Adipocyte (in vitro differentiated cells): ENCODE measurements at regions not wholly inside any gene's neighbourhood (a gene's known extent, or its start where the extent isn't known, plus 50 kb on each side); places are given as distances from the start of the nearest gene placed in this dataset.
"Not testable (repeated sequence)": the region's sequence is repeated elsewhere in the genome, so short reads cannot be mapped to it uniquely, and the experiment has no call there.

Source experiments
- DNase-seq: peaks from one replicate; pipeline ENCODE4 v3.0.0-alpha.2; 2015; ENCODE audit warnings: low read depth
- H3K27me3 ChIP-seq: replicated peaks from 2 replicates; pipeline ENCODE4 v1.7.0; 2013; ENCODE audit warnings: mild to moderate bottlenecking, low read length, moderate library complexity; ENCODE audit not compliant: control insufficient read depth, insufficient read depth
- H3K36me3 ChIP-seq: 2 replicates; pipeline ENCODE4 v1.7.0; 2013; ENCODE audit warnings: low read length, mild to moderate bottlenecking, moderate library complexity; ENCODE audit not compliant: control insufficient read depth, insufficient read depth, severe bottlenecking
- H3K4me1 ChIP-seq: 2 replicates; pipeline ENCODE4 v1.7.0; 2013; ENCODE audit warnings: mild to moderate bottlenecking, low read length, moderate library complexity; ENCODE audit not compliant: control insufficient read depth, insufficient read depth
- H3K4me3 ChIP-seq: 2 replicates; pipeline ENCODE4 v1.7.0; 2013; ENCODE audit warnings: mild to moderate bottlenecking, low read length, moderate library complexity
- H3K9ac ChIP-seq: 2 replicates; pipeline ENCODE4 v1.7.0; 2013; ENCODE audit warnings: mild to moderate bottlenecking, low read length, moderate library complexity
- H3K9me3 ChIP-seq: 2 replicates; pipeline ENCODE4 v1.7.0; 2013; ENCODE audit warnings: mild to moderate bottlenecking, low read length, moderate library complexity; ENCODE audit not compliant: control insufficient read depth

DNA sequence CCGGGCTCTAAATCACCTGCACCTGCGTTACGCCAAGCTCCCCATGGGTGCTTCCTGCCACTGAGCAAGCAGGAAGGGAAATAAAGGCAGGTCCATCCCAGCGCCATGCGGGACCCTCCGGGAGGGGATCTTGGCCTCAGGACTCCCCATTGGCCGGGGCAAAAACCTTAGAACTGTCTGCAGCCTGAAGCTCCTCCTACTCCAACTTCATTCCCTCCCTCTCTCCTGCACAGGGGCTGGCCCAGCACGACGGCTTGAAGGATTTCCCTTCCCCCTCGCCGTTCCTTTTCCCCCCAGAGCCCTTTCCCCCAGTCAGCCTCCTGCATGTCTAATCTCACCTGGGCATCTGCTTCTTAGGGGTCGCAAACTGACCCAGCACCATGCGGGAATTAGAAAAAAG is 137.2 kb upstream of the NCOR2 start:
- peaks cover 8% of the 10 kb centered on the region for H3K9me3 ChIP-seq
- peaks cover 23% of the 10 kb centered on the region for H3K4me1 ChIP-seq
- no peaks in the 10 kb centered on the region for H3K36me3 ChIP-seq
- no peak overlapping the region for H3K9ac ChIP-seq
- no peaks in the 10 kb centered on the region for H3K27me3 ChIP-seq
- no peak for DNase-seq
- H3K4me3 ChIP-seq = no peak overlapping the region

DNA sequence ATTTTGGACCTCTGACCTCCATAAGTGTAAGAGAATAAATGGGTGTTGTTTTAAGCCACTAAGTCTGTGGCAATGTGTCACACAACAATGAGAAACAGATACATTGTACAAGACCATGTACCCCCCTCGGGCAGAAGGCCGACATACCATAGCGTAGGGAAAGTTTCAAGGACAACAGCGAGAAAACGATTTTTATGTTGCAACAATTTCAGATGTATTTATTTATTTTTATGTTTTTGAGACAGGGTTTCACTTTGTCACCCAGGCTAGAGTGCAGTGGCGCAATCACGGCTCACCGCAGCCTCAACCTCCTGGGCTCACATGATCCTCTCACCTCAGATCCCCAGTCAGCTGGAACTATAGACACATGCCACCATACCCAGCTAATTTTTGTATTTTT is 136.4 kb upstream of the NCOR2 start:
- Histone ChIP-seq H3K4me3 (no peak overlapping the region), H3K4me1 (peaks cover 18% of the 10 kb centered on the region), H3K9me3 (peaks cover 8% of the 10 kb centered on the region), H3K27me3 (no peaks in the 10 kb centered on the region), H3K36me3 (no peaks in the 10 kb centered on the region), H3K9ac (no peak overlapping the region)
- DNase-seq = peak; percentile 43

- no peak overlapping the region for H3K4me3 ChIP-seq
- H3K4me1 ChIP-seq = peaks cover 28% of the 10 kb centered on the region
- no peak for DNase-seq
- no peaks in the 10 kb centered on the region for H3K36me3 ChIP-seq
- no peak overlapping the region for H3K9ac ChIP-seq
- H3K27me3 ChIP-seq = no peaks in the 10 kb centered on the region
- peaks cover 6% of the 10 kb centered on the region for H3K9me3 ChIP-seq
Measured at GRCh38 chr12:124702736-124703135, 135.3 kb upstream of the NCOR2 start.

GRCh38 chr12:124700810-124701592 is 133.6 kb upstream of the NCOR2 start:
- no peaks in the 10 kb centered on the region for H3K27me3 ChIP-seq
- H3K36me3 ChIP-seq = no peaks in the 10 kb centered on the region
- peak overlapping the region; percentile 29 for H3K9ac ChIP-seq
- peaks cover 28% of the 10 kb centered on the region for H3K4me1 ChIP-seq
- H3K4me3 ChIP-seq = no peak overlapping the region
- no peaks in the 10 kb centered on the region for H3K9me3 ChIP-seq
- peak; percentile 72 for DNase-seq

- Histone ChIP-seq H3K36me3 (no peaks in the 10 kb centered on the region), H3K27me3 (no peaks in the 10 kb centered on the region), H3K9me3 (no peaks in the 10 kb centered on the region), H3K4me3 (no peak overlapping the region), H3K9ac (no peak overlapping the region), H3K4me1 (peaks cover 28% of the 10 kb centered on the region)
- no peak for DNase-seq
Measured at GRCh38 chr12:124699909-124700308, 132.5 kb upstream of the NCOR2 start.

DNA sequence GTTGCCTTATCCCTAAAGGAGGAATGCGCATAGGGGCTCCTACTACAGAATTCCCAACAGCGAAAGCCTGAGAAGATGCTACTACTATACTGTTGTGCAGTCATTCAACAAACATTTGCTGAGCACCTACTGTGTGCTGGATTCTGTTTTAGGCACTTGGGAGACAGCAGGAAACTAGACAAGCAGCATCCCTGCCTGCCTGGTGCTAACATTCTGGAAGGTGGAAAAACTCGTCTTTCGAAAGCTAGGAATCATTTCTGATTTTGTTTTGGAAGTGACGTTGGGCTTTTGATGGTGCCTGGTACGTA is 131.5 kb upstream of the NCOR2 start:
- H3K4me1 ChIP-seq = peaks cover 28% of the 10 kb centered on the region
- H3K9ac ChIP-seq = no peak overlapping the region
- no peaks in the 10 kb centered on the region for H3K36me3 ChIP-seq
- no peaks in the 10 kb centered on the region for H3K27me3 ChIP-seq
- DNase-seq = no peak
- H3K4me3 ChIP-seq = no peak overlapping the region
- no peaks in the 10 kb centered on the region for H3K9me3 ChIP-seq

DNA sequence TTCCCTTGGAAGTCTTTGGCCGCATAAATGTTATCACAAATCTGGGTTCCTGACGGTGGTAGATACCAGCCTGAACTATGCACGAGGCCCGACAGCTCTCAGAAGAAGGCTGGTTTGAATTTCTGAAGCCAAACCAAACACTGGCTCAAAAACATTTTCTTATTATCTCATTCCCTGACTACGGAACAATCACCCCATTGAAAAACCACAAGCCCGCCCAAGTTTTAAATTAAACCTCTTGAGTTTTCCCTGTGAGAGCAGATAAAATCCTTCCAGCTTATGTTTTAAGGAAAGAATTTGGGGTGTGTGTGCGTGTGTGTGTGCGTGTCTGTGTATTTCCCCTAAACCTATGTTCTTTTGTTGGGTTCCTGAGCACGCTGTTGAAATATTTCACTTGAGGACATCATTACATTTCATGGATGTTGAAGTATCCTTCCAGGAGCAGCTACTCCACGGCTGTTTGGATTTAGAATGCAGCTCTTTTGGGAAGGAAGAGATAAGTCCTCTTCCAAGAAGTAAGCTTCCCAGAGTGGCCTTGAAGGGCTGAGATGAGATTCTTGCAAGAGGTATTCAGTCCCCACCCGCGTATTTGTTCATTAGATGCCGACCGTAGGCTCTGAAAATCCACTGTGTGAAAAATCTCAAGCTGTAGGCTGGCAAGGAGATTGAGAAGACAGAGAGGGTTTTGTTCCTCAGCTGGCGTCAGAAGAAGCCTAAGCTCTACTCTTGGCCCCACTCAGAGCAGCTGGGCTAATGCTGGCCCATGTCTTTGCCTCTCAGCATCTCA is 131.0 kb upstream of the NCOR2 start:
- peaks cover 23% of the 10 kb centered on the region for H3K4me1 ChIP-seq
- H3K9me3 ChIP-seq = no peaks in the 10 kb centered on the region
- peak; percentile 56 for DNase-seq
- no peaks in the 10 kb centered on the region for H3K27me3 ChIP-seq
- no peaks in the 10 kb centered on the region for H3K36me3 ChIP-seq
- peak overlapping the region; percentile 1 for H3K9ac ChIP-seq
- H3K4me3 ChIP-seq = no peak overlapping the region

- not testable (repeated sequence) for DNase-seq, H3K9me3 ChIP-seq, H3K9ac ChIP-seq, H3K4me3 ChIP-seq, H3K27me3 ChIP-seq, H3K36me3 ChIP-seq
- H3K4me1 ChIP-seq = peaks cover 22% of the 10 kb centered on the region
Measured at GRCh38 chr12:124697722-124698121, 130.3 kb upstream of the NCOR2 start.

GRCh38 chr12:124696693-124697476 is 129.5 kb upstream of the NCOR2 start:
- DNase-seq = no peak
- H3K36me3 ChIP-seq = no peaks in the 10 kb centered on the region

GRCh38 chr12:124695861-124696260 is 128.4 kb upstream of the NCOR2 start:
- no peak overlapping the region for H3K9ac ChIP-seq
- H3K9me3 ChIP-seq = peaks cover 21% of the 10 kb centered on the region
- DNase-seq = peak; percentile 24
- H3K4me3 ChIP-seq = no peak overlapping the region
- no peaks in the 10 kb centered on the region for H3K36me3 ChIP-seq
- H3K27me3 ChIP-seq = no peaks in the 10 kb centered on the region
- peaks cover 15% of the 10 kb centered on the region for H3K4me1 ChIP-seq

More at GRCh38 chr12:124696693-124697476, 129.5 kb upstream of the NCOR2 start:
- no peak overlapping the region for H3K9ac ChIP-seq
- H3K4me3 ChIP-seq = no peak overlapping the region
- H3K27me3 ChIP-seq = no peaks in the 10 kb centered on the region
- H3K4me1 ChIP-seq = peaks cover 22% of the 10 kb centered on the region
- H3K9me3 ChIP-seq = peaks cover 12% of the 10 kb centered on the region

DNA sequence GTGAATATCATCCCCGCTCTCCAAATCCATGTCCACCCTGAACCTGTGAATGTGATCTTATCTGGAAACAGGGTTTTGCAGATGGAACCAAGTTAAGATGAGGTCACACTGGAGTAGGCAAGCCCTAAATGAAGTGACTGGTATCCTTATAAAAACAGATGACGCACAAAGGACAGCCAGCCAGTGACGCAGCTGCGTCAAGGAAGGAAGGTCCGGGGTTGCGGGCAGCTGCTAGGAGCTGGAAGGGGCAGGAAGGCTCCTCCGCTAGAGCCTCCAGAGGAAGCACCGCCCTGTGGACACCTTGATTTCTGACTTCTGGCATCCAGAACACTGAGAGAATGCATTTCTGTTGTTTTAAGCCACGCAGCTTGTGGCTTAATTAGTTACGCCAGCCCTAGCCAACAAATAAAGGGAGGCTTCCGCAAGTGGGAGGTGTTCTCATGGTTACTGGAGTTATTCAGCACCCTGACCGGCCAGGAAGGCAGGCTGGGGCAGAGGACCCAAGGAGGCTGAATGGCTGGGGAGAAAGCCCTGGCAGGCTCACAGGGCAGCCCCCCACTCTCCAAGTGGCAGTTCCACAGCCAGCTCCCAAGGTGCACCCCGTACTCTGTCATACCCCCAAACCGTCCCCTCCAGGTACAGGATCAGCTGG is 127.6 kb upstream of the NCOR2 start:
- H3K27me3 ChIP-seq = no peaks in the 10 kb centered on the region
- peak; percentile 71 for DNase-seq
- H3K4me1 ChIP-seq = peaks cover 10% of the 10 kb centered on the region
- no peaks in the 10 kb centered on the region for H3K36me3 ChIP-seq
- H3K4me3 ChIP-seq = no peak overlapping the region
- peaks cover 21% of the 10 kb centered on the region for H3K9me3 ChIP-seq
- no peak overlapping the region for H3K9ac ChIP-seq
